K562 (cell line): ENCODE measurements at regions not wholly inside any gene's neighbourhood (a gene's known extent, or its start where the extent isn't known, plus 50 kb on each side); places are given as distances from the start of the nearest gene placed in this dataset.

Experiments used
- ATAC-seq: fragments of 200-7000 bp; cut with Tn5 transposase; 3 replicates; pipeline ENCODE4 v1.9.1; 2020; ENCODE audit warnings: moderate library complexity
- BruUV-seq: library from RNA; stranded (reverse); fragments of 400-500 nt; replicated peaks from 2 replicates; lab custom pipeline; 2021; lab: Mats Ljungman, UMichigan
- CTCF ChIA-PET: fragments of 300-600 bp; formaldehyde crosslinking; extraction: SDS; loops from one replicate; lab custom pipeline; 2021; ENCODE audit warnings: low intra/inter-chr PET ratio; lab: Yijun Ruan, JAX
- POLR2A ChIA-PET: fragments of 300-600, 350-650 bp; sonication (Branson Sonifier 250); formaldehyde crosslinking; extraction: SDS; loops from one replicate; lab custom pipeline; 2021; ENCODE audit warnings: antibody characterized with exemption, inconsistent platforms; lab: Yijun Ruan, JAX
- DNase-seq, 4 experiments: peaks; one replicate each; pipeline versions ENCODE4 v3.0.0 to v3.0.0-alpha.2; 2011 to 2018; ENCODE audit warnings: low spot score in 3 of 4, mixed read lengths in 3 of 4; ENCODE audit errors: extremely low read depth in 1 of 4
- FAIRE-seq: peaks from 2 replicates; lab custom pipeline; 2011; peaks lifted over from hg19 to GRCh38; lab: Jason Lieb, UNC
- H2AFZ ChIP-seq: 2 replicates; pipeline ENCODE4 v1.6.0; 2011; ENCODE audit warnings: low read depth, low read length, control low read depth, inconsistent platforms
- H3K27ac ChIP-seq: fragments of 200-600 bp; 3 replicates; pipeline ENCODE4 v1.8.0; 2011; ENCODE audit warnings: low read depth, mild to moderate bottlenecking, control low read depth, inconsistent platforms, low read length, moderate library complexity, mixed read lengths; ENCODE audit errors: extremely low read depth
- H3K27me3 ChIP-seq, 2 experiments: fragments of 300-600 bp in 1 of 2; 2 replicates in 1 of 2; 3 replicates in 1 of 2; pipeline versions ENCODE4 v1.6.0 to v1.8.0; 2011; ENCODE audit warnings: inconsistent platforms in 2 of 2, low read length in 2 of 2, mild to moderate bottlenecking in 1 of 2, mixed read lengths in 1 of 2, moderate library complexity in 1 of 2; ENCODE audit not compliant: control insufficient read depth in 2 of 2, insufficient read depth in 2 of 2
- H3K36me3 ChIP-seq: fragments of 300-600 bp; 3 replicates; pipeline ENCODE4 v1.8.0; 2011; ENCODE audit warnings: mild to moderate bottlenecking, low read length, inconsistent platforms; ENCODE audit not compliant: control insufficient read depth, insufficient read depth
- H3K4me1 ChIP-seq, 2 experiments: fragments of 200-600 bp in 1 of 2; replicated peaks in 1 of 2; 2 replicates in 1 of 2; 3 replicates in 1 of 2; pipeline versions ENCODE4 v1.5.1 to v1.8.0; 2011; ENCODE audit warnings: inconsistent platforms in 2 of 2, low read length in 2 of 2, mild to moderate bottlenecking in 1 of 2, mixed read lengths in 1 of 2, moderate library complexity in 1 of 2; ENCODE audit not compliant: control insufficient read depth in 2 of 2, insufficient read depth in 2 of 2
- H3K4me2 ChIP-seq: 2 replicates; pipeline ENCODE4 v1.6.1; 2011; ENCODE audit warnings: low read length, control low read depth, inconsistent platforms, mixed read lengths; ENCODE audit not compliant: insufficient read depth
- H3K4me3 ChIP-seq: fragments of 200-600 bp; sonication (generic), shearing (Covaris generic); 2 replicates; pipeline ENCODE4 v1.5.1; 2016; ENCODE audit warnings: control low read depth, inconsistent platforms
- H3K79me2 ChIP-seq: fragments of 200-600 bp; 3 replicates; pipeline ENCODE4 v1.8.0; 2011; ENCODE audit warnings: low read length, inconsistent platforms; ENCODE audit not compliant: control insufficient read depth, insufficient read depth
- H3K9ac ChIP-seq, 2 experiments: 2 replicates each; pipeline versions ENCODE4 v1.6.0 to v1.6.1; 2011; ENCODE audit warnings: low read depth in 2 of 2, low read length in 2 of 2, control low read depth in 1 of 2, inconsistent platforms in 1 of 2, mild to moderate bottlenecking in 1 of 2, mixed read lengths in 1 of 2; ENCODE audit not compliant: insufficient read depth in 1 of 2
- H3K9me1 ChIP-seq: one replicate; pipeline ENCODE4 v1.6.0; 2011; ENCODE audit warnings: inconsistent platforms, mild to moderate bottlenecking, low read length, moderate library complexity; ENCODE audit not compliant: control insufficient read depth, insufficient read depth
- H3K9me3 ChIP-seq: replicated peaks from 2 replicates; pipeline ENCODE4 v1.5.1; 2011; ENCODE audit warnings: low read depth, low read length, inconsistent platforms; ENCODE audit not compliant: control insufficient read depth, insufficient read depth
- H4K20me1 ChIP-seq: replicated peaks from 2 replicates; pipeline ENCODE4 v1.6.1; 2011; ENCODE audit warnings: low read length, inconsistent platforms, mixed read lengths; ENCODE audit not compliant: control insufficient read depth, insufficient read depth
- FOXJ3 ChIP-seq: sonication (generic); formaldehyde crosslinking; IDR thresholded peaks from 2 replicates; pipeline ENCODE4 v1.4.0; 2020; ENCODE audit warnings: mild to moderate bottlenecking, missing genetic modification reagents
- HCFC1 ChIP-seq: IDR thresholded peaks from 2 replicates; pipeline ENCODE4 v1.6.1; 2012; ENCODE audit warnings: low read depth, low read length, improper control_type of control experiment
- PHTF2 ChIP-seq: fragments of 250-450 bp; sonication (Bioruptor Pico); IDR thresholded peaks from 2 replicates; pipeline ENCODE4 v1.5.0; 2021; ENCODE audit warnings: mild to moderate bottlenecking
- RB1 ChIP-seq: fragments of 450-650 bp; IDR thresholded peaks from 2 replicates; pipeline ENCODE4 v1.6.1; 2017; ENCODE audit warnings: low read depth, mild to moderate bottlenecking
- RBM14 ChIP-seq: fragments of 200-400 bp; formaldehyde crosslinking; IDR thresholded peaks from 2 replicates; pipeline ENCODE4 v1.6.1; 2018; ENCODE audit warnings: low read depth, mild to moderate bottlenecking, low read length, moderate library complexity, borderline replicate concordance; ENCODE audit not compliant: insufficient read depth
- RUNX1 ChIP-seq: sonication (generic); IDR thresholded peaks from 2 replicates; pipeline ENCODE4 v1.6.1; 2016; ENCODE audit warnings: antibody characterized with exemption, low read depth
- ZNF184 ChIP-seq: sonication (generic); formaldehyde crosslinking; IDR thresholded peaks from 2 replicates; pipeline ENCODE4 v1.5.0; 2020; ENCODE audit warnings: missing genetic modification reagents
- ZNF785 ChIP-seq: fragments of 250-450 bp; sonication (Bioruptor Pico); IDR thresholded peaks from 2 replicates; pipeline ENCODE4 v1.4.0; 2020; ENCODE audit warnings: mild to moderate bottlenecking
- ZSCAN29 ChIP-seq: fragments of 450-650 bp; IDR thresholded peaks from 2 replicates; pipeline ENCODE4 v1.6.1; 2017
- in situ Hi-C: fragments of 300-500 bp; cut with MboI; formaldehyde crosslinking; loops from 4 replicates; pipeline ENCODE4 v1.15.0; 2018; ENCODE audit warnings: inconsistent platforms, mixed read lengths
- intact Hi-C: fragments of 100-400 bp; cut with micrococcal nuclease; formaldehyde crosslinking; loops from 2 replicates; pipeline ENCODE4 v1.14.2; 2022
- TF ChIP-seq, protein P1 (sequence below): fragments of 250-450 bp; sonication (Bioruptor Pico); IDR thresholded peaks from 2 replicates; pipeline ENCODE4 v1.4.0; 2020; ENCODE audit warnings: mild to moderate bottlenecking
- TF ChIP-seq, protein P2 (sequence below), 2 experiments: fragments of 450-650 bp; IDR thresholded peaks; 2 replicates each; pipeline ENCODE4 v1.6.1; 2018; ENCODE audit warnings: mild to moderate bottlenecking in 2 of 2, low read depth in 1 of 2; ENCODE audit not compliant: partially characterized antibody in 2 of 2
- TF ChIP-seq, protein P3 (sequence below): fragments of 450-650 bp; formaldehyde crosslinking; conservative IDR thresholded peaks from 2 replicates; pipeline ENCODE4 v1.4.0; 2022; ENCODE audit warnings: mild to moderate bottlenecking, missing genetic modification characterization
- TF ChIP-seq, protein P4 (sequence below): fragments of 450-650 bp; IDR thresholded peaks from 2 replicates; pipeline ENCODE4 v1.7.1; 2018; ENCODE audit warnings: mild to moderate bottlenecking, low read depth; ENCODE audit not compliant: partially characterized antibody

DNA sequence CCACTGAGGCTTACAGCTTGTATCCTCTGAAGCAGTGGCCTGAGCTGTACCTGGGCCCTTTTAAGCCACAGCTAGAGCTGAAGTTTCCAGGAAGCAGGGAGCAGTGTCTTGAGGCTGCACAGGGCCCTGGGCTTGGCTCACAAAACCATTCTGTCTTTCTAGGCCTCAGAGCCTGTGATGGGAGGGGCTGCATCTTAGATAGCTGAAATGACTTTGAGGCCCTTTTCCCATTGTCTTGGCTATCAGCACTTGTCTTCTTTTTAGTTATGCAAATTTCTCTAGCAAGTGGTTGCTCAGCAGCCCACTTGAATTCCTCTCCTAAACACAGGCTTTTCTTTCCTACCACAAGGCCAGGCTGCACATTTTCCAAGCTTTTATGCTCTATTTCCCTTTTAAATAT is 864.2 kb downstream of the REEP3 start:
- no peaks in the 10 kb centered on the region for H3K9me3 ChIP-seq
- BruUV-seq: no TSS peak
- no peak for FAIRE-seq
- TF ChIP-seq RUNX1 (no peak), HCFC1 (no peak), ZNF785 (CRISPR knock-in tag) (no peak), ZNF184 (no peak), RBM14 (no peak), RB1 (no peak), FOXJ3 (no peak), PHTF2 (CRISPR knock-in tag) (no peak), ZSCAN29 (no peak)
- TF ChIP-seq, protein P1, sequence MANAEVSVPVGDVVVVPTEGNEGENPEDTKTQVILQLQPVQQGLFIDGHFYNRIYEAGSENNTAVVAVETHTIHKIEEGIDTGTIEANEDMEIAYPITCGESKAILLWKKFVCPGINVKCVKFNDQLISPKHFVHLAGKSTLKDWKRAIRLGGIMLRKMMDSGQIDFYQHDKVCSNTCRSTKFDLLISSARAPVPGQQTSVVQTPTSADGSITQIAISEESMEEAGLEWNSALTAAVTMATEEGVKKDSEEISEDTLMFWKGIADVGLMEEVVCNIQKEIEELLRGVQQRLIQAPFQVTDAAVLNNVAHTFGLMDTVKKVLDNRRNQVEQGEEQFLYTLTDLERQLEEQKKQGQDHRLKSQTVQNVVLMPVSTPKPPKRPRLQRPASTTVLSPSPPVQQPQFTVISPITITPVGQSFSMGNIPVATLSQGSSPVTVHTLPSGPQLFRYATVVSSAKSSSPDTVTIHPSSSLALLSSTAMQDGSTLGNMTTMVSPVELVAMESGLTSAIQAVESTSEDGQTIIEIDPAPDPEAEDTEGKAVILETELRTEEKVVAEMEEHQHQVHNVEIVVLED: no peak
- TF ChIP-seq, protein P2, sequence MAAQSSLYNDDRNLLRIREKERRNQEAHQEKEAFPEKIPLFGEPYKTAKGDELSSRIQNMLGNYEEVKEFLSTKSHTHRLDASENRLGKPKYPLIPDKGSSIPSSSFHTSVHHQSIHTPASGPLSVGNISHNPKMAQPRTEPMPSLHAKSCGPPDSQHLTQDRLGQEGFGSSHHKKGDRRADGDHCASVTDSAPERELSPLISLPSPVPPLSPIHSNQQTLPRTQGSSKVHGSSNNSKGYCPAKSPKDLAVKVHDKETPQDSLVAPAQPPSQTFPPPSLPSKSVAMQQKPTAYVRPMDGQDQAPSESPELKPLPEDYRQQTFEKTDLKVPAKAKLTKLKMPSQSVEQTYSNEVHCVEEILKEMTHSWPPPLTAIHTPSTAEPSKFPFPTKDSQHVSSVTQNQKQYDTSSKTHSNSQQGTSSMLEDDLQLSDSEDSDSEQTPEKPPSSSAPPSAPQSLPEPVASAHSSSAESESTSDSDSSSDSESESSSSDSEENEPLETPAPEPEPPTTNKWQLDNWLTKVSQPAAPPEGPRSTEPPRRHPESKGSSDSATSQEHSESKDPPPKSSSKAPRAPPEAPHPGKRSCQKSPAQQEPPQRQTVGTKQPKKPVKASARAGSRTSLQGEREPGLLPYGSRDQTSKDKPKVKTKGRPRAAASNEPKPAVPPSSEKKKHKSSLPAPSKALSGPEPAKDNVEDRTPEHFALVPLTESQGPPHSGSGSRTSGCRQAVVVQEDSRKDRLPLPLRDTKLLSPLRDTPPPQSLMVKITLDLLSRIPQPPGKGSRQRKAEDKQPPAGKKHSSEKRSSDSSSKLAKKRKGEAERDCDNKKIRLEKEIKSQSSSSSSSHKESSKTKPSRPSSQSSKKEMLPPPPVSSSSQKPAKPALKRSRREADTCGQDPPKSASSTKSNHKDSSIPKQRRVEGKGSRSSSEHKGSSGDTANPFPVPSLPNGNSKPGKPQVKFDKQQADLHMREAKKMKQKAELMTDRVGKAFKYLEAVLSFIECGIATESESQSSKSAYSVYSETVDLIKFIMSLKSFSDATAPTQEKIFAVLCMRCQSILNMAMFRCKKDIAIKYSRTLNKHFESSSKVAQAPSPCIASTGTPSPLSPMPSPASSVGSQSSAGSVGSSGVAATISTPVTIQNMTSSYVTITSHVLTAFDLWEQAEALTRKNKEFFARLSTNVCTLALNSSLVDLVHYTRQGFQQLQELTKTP (IDR thresholded peaks at IDR 0.05; ENCODE audit: low read depth in 1 of 2, partially characterized antibody in 2 of 2): no peak
- TF ChIP-seq, protein P3, sequence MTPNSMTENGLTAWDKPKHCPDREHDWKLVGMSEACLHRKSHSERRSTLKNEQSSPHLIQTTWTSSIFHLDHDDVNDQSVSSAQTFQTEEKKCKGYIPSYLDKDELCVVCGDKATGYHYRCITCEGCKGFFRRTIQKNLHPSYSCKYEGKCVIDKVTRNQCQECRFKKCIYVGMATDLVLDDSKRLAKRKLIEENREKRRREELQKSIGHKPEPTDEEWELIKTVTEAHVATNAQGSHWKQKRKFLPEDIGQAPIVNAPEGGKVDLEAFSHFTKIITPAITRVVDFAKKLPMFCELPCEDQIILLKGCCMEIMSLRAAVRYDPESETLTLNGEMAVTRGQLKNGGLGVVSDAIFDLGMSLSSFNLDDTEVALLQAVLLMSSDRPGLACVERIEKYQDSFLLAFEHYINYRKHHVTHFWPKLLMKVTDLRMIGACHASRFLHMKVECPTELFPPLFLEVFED (CRISPR knock-in tag): no peak
- TF ChIP-seq, protein P4, sequence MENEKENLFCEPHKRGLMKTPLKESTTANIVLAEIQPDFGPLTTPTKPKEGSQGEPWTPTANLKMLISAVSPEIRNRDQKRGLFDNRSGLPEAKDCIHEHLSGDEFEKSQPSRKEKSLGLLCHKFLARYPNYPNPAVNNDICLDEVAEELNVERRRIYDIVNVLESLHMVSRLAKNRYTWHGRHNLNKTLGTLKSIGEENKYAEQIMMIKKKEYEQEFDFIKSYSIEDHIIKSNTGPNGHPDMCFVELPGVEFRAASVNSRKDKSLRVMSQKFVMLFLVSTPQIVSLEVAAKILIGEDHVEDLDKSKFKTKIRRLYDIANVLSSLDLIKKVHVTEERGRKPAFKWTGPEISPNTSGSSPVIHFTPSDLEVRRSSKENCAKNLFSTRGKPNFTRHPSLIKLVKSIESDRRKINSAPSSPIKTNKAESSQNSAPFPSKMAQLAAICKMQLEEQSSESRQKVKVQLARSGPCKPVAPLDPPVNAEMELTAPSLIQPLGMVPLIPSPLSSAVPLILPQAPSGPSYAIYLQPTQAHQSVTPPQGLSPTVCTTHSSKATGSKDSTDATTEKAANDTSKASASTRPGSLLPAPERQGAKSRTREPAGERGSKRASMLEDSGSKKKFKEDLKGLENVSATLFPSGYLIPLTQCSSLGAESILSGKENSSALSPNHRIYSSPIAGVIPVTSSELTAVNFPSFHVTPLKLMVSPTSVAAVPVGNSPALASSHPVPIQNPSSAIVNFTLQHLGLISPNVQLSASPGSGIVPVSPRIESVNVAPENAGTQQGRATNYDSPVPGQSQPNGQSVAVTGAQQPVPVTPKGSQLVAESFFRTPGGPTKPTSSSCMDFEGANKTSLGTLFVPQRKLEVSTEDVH: no peak

More for the DNA sequence above, 864.2 kb downstream of the REEP3 start:
- H3K4me3 ChIP-seq: no peak overlapping the region
- no peak overlapping the region for H2AFZ ChIP-seq
- no peaks in the 10 kb centered on the region for H3K27me3 ChIP-seq
- H3K27ac ChIP-seq: no peak overlapping the region
- no peaks in the 10 kb centered on the region for H3K4me1 ChIP-seq
- intact Hi-C loops (no loop called here), in situ Hi-C loops (no loop called here)
- H3K9ac ChIP-seq: no peak overlapping the region
- CTCF ChIA-PET: no interaction called here
- no peak overlapping the region for H3K4me2 ChIP-seq
- H4K20me1 ChIP-seq: no peaks in the 10 kb centered on the region
- no peak for DNase-seq
- H3K79me2 ChIP-seq: no peaks in the 10 kb centered on the region
- no peaks in the 10 kb centered on the region for H3K36me3 ChIP-seq
- POLR2A ChIA-PET: no interaction called here
- no peaks in the 10 kb centered on the region for H3K9me1 ChIP-seq
- ATAC-seq: no peak
